SK-N-SH (cell line): ENCODE measurements at regions not wholly inside any gene's neighbourhood (a gene's known extent, or its start where the extent isn't known, plus 50 kb on each side); places are given as distances from the start of the nearest gene placed in this dataset.

Experiments used
- CTCF ChIA-PET: fragments of 300-600, 350-600 bp; formaldehyde crosslinking; extraction: SDS; loops from one replicate; lab custom pipeline; 2021; lab: Yijun Ruan, JAX
- POLR2A ChIA-PET: fragments of 350-600 bp; sonication (Branson Sonifier 250); formaldehyde crosslinking; extraction: SDS; loops from one replicate; lab custom pipeline; 2020; ENCODE audit warnings: antibody characterized with exemption, inconsistent platforms; lab: Yijun Ruan, JAX
- DNase-seq: peaks from one replicate; pipeline ENCODE4 v3.0.0; 2012
- H2AFZ ChIP-seq: fragments of 200-600 bp; sonication (generic); 2 replicates; pipeline ENCODE4 v1.8.1; 2016; ENCODE audit warnings: antibody characterized with exemption, mild to moderate bottlenecking, low read depth
- H3F3A ChIP-seq: fragments of 200-600 bp; sonication (generic); replicated peaks from 2 replicates; pipeline ENCODE3; 2016; ENCODE audit warnings: antibody characterized with exemption, mild to moderate bottlenecking; ENCODE audit not compliant: insufficient read depth
- H3K27ac ChIP-seq, 2 experiments: fragments of 200-500 bp in 1 of 2; fragments of 200-600 bp in 1 of 2; sonication (Bioruptor generic) in 1 of 2; sonication (generic), shearing (Covaris generic) in 1 of 2; 2 replicates each; pipeline versions ENCODE4 v1.5.1 to v1.6.1; 2014 to 2016; ENCODE audit warnings: low read depth in 2 of 2, inconsistent platforms in 1 of 2, low read length in 1 of 2, mild to moderate bottlenecking in 1 of 2, mixed read lengths in 1 of 2
- H3K27me3 ChIP-seq: fragments of 200-600 bp; sonication (generic), shearing (Covaris generic); 2 replicates; pipeline ENCODE4 v1.6.1; 2016; ENCODE audit warnings: mixed run types; ENCODE audit not compliant: insufficient read depth
- H3K36me3 ChIP-seq, 2 experiments: fragments of 200-500 bp in 1 of 2; fragments of 200-600 bp in 1 of 2; sonication (Bioruptor generic) in 1 of 2; sonication (generic) in 1 of 2; replicated peaks in 1 of 2; 2 replicates each; pipeline versions ENCODE3 to v1.5.1; 2014 to 2016; ENCODE audit warnings: low read length in 1 of 2, mild to moderate bottlenecking in 1 of 2; ENCODE audit not compliant: insufficient read depth in 2 of 2, control insufficient read depth in 1 of 2
- H3K4me1 ChIP-seq, 2 experiments: fragments of 200-500 bp in 1 of 2; fragments of 200-600 bp in 1 of 2; sonication (Bioruptor generic) in 1 of 2; sonication (generic), shearing (Covaris generic) in 1 of 2; 2 replicates each; pipeline versions ENCODE4 v1.5.1 to v1.6.1; 2014 to 2016; ENCODE audit warnings: low read depth in 1 of 2, low read length in 1 of 2, mixed run types in 1 of 2; ENCODE audit not compliant: insufficient read depth in 2 of 2, control insufficient read depth in 1 of 2
- H3K4me2 ChIP-seq: fragments of 200-600 bp; sonication (generic), shearing (Covaris generic); 2 replicates; pipeline ENCODE4 v1.6.1; 2017; ENCODE audit warnings: mixed run types
- H3K4me3 ChIP-seq, 2 experiments: fragments of 200-500 bp in 1 of 2; fragments of 200-600 bp in 1 of 2; sonication (Bioruptor generic) in 1 of 2; sonication (generic), shearing (Covaris generic) in 1 of 2; 2 replicates each; pipeline versions ENCODE4 v1.5.1 to v1.8.1; 2014 to 2016; ENCODE audit warnings: low read depth in 2 of 2, inconsistent platforms in 1 of 2, low read length in 1 of 2, mild to moderate bottlenecking in 1 of 2, mixed read lengths in 1 of 2, moderate library complexity in 1 of 2
- H3K79me2 ChIP-seq: fragments of 200-600 bp; sonication (generic); 2 replicates; pipeline ENCODE4 v1.8.1; 2017; ENCODE audit warnings: mild to moderate bottlenecking; ENCODE audit not compliant: insufficient read depth
- H3K9ac ChIP-seq: fragments of 200-600 bp; sonication (generic); 2 replicates; pipeline ENCODE4 v1.6.1; 2017; ENCODE audit warnings: mixed run types
- H3K9me2 ChIP-seq: fragments of 200-600 bp; sonication (generic); 2 replicates; pipeline ENCODE4 v1.6.1; 2017; ENCODE audit warnings: mixed run types
- H3K9me3 ChIP-seq: fragments of 200-600 bp; sonication (generic); 2 replicates; pipeline ENCODE4 v1.6.1; 2017; ENCODE audit warnings: mixed run types, mild to moderate bottlenecking, moderate library complexity
- H4K20me1 ChIP-seq: fragments of 200-600 bp; sonication (generic); 2 replicates; pipeline ENCODE4 v1.6.1; 2017; ENCODE audit warnings: mild to moderate bottlenecking, mixed run types; ENCODE audit not compliant: insufficient read depth
- EP300 ChIP-seq, 2 experiments: IDR thresholded peaks; 2 replicates each; pipeline versions ENCODE4 v1.4.0 to v1.6.1; 2012; ENCODE audit warnings: borderline replicate concordance in 1 of 2, low read depth in 1 of 2, low read length in 1 of 2
- EZH2phosphoT487 ChIP-seq: fragments of 200-600 bp; sonication (generic); IDR thresholded peaks from 2 replicates; pipeline ENCODE4 v1.6.1; 2017; ENCODE audit warnings: low read depth, mixed run types, mild to moderate bottlenecking, antibody characterized with exemption, moderate library complexity, borderline replicate concordance
- FOXJ3 ChIP-seq: sonication (generic); formaldehyde crosslinking; IDR thresholded peaks from 2 replicates; pipeline ENCODE4 v1.5.1; 2020; ENCODE audit warnings: mild to moderate bottlenecking, missing genetic modification reagents
- GABPA ChIP-seq: IDR thresholded peaks from 2 replicates; pipeline ENCODE4 v1.4.0; 2012; ENCODE audit warnings: low read depth, mild to moderate bottlenecking
- GATA2 ChIP-seq: sonication (generic); formaldehyde crosslinking; IDR thresholded peaks from 2 replicates; pipeline ENCODE4 v1.5.0; 2020; ENCODE audit warnings: mild to moderate bottlenecking, missing genetic modification reagents
- MEF2A ChIP-seq: IDR thresholded peaks from 2 replicates; pipeline ENCODE4 v1.4.0; 2012; ENCODE audit warnings: low read depth, borderline replicate concordance
- MXI1 ChIP-seq: IDR thresholded peaks from 2 replicates; pipeline ENCODE4 v1.6.1; 2012; ENCODE audit warnings: mild to moderate bottlenecking, low read depth, low read length, improper control_type of control experiment
- POLR2AphosphoS5 ChIP-seq: IDR thresholded peaks from 2 replicates; pipeline ENCODE4 v1.6.1; 2012; ENCODE audit warnings: low read depth, low read length
- RCOR1 ChIP-seq: fragments of 150-350 bp; IDR thresholded peaks from 2 replicates; pipeline ENCODE4 v1.6.1; 2017; ENCODE audit warnings: antibody characterized with exemption, low read length
- REST ChIP-seq: IDR thresholded peaks from 2 replicates; pipeline ENCODE4 v1.6.1; 2012; ENCODE audit warnings: mild to moderate bottlenecking, low read depth, low read length, moderate library complexity
- RXRA ChIP-seq: IDR thresholded peaks from 2 replicates; pipeline ENCODE4 v1.4.0; 2012; ENCODE audit warnings: low read depth, mild to moderate bottlenecking, borderline replicate concordance
- USF2 ChIP-seq: fragments of 150-350 bp; IDR thresholded peaks from 2 replicates; pipeline ENCODE4 v1.6.1; 2017; ENCODE audit warnings: antibody characterized with exemption, low read length, low read depth, borderline replicate concordance
- WGBS: methylation state at CpG from one replicate; pipeline ENCODE4 v1.1.6; 2017; ENCODE audit warnings: low lambda C conversion rate; 5-methylcytosine and 5-hydroxymethylcytosine counted together
- TF ChIP-seq, protein P1 (sequence below): IDR thresholded peaks from 2 replicates; pipeline ENCODE4 v1.4.0; 2012; ENCODE audit warnings: low read depth
- TF ChIP-seq, protein P2 (sequence below): IDR thresholded peaks from 2 replicates; pipeline ENCODE4 v1.4.0; 2012; ENCODE audit warnings: low read depth, borderline replicate concordance

- WGBS = 45% methylated on average over 21 of the region's 21 CpGs
- no peaks in the 10 kb centered on the region for H3K36me3 ChIP-seq
- H3K9me3 ChIP-seq = no peaks in the 10 kb centered on the region
- ChIA-PET CTCF (interaction anchor here (0.6 to 2.2 kb wide), 4 partner anchors 9 to 61 kb away, joined by 3 to 5 read pairs (median 3); no protein-coding TSS in a partner anchor), POLR2A (no interaction called here)
- peaks cover 0 to 3% of the 10 kb centered on the region in 2 experiments; a peak in 1 of 4 replicates for H3K4me1 ChIP-seq
- H3K27ac ChIP-seq = no peak overlapping the region
- H3K27me3 ChIP-seq = no peaks in the 10 kb centered on the region
- H3K4me3 ChIP-seq = no peak overlapping the region
- TF ChIP-seq GABPA (no peak), GATA2 (CRISPR knock-in tag) (no peak), USF2 (no peak), MXI1 (no peak), EZH2phosphoT487 (no peak), RCOR1 (no peak), MEF2A (no peak), EP300 (IDR thresholded peaks at IDR 0.05; ENCODE audit: borderline replicate concordance in 1 of 2, low read depth in 1 of 2, low read length in 1 of 2) (no peak), POLR2AphosphoS5 (no peak), REST (no peak), RXRA (no peak), FOXJ3 (CRISPR knock-in tag) (no peak)
- TF ChIP-seq, protein P1, sequence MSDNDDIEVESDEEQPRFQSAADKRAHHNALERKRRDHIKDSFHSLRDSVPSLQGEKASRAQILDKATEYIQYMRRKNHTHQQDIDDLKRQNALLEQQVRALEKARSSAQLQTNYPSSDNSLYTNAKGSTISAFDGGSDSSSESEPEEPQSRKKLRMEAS = no peak
- TF ChIP-seq, protein P2, sequence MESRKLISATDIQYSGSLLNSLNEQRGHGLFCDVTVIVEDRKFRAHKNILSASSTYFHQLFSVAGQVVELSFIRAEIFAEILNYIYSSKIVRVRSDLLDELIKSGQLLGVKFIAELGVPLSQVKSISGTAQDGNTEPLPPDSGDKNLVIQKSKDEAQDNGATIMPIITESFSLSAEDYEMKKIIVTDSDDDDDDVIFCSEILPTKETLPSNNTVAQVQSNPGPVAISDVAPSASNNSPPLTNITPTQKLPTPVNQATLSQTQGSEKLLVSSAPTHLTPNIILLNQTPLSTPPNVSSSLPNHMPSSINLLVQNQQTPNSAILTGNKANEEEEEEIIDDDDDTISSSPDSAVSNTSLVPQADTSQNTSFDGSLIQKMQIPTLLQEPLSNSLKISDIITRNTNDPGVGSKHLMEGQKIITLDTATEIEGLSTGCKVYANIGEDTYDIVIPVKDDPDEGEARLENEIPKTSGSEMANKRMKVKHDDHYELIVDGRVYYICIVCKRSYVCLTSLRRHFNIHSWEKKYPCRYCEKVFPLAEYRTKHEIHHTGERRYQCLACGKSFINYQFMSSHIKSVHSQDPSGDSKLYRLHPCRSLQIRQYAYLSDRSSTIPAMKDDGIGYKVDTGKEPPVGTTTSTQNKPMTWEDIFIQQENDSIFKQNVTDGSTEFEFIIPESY = no peak
- H4K20me1 ChIP-seq = no peaks in the 10 kb centered on the region
- no peaks in the 10 kb centered on the region for H3K9me2 ChIP-seq
- H2AFZ ChIP-seq = no peak overlapping the region
- no peak overlapping the region for H3K4me2 ChIP-seq
- H3K9ac ChIP-seq = no peak overlapping the region
- H3K79me2 ChIP-seq = no peaks in the 10 kb centered on the region
- no peak for DNase-seq
- H3F3A ChIP-seq = no peaks in the 10 kb centered on the region
These were observed 155.2 kb upstream of the MYCN start for GRCh38 chr2:15784886-15785801.
